GM23338 (cell line): ENCODE measurements at regions not wholly inside any gene's neighbourhood (a gene's known extent, or its start where the extent isn't known, plus 50 kb on each side); places are given as distances from the start of the nearest gene placed in this dataset.

Source experiments
- CREB1 ChIP-seq: fragments of 250-450 bp; sonication (Bioruptor Pico); IDR thresholded peaks from 2 replicates; pipeline ENCODE4 v1.5.0; 2020; ENCODE audit warnings: low read depth, mild to moderate bottlenecking, moderate library complexity
- CTCF ChIP-seq, 2 experiments: fragments of 200-600 bp in 1 of 2; sonication (generic) in 1 of 2; conservative IDR thresholded peaks; 2 replicates each; pipeline versions ENCODE4 v1.5.1 to v1.6.1; 2016 to 2017; ENCODE audit warnings: antibody characterized with exemption in 2 of 2, low read depth in 2 of 2, mild to moderate bottlenecking in 2 of 2, moderate library complexity in 1 of 2
- EZH2 ChIP-seq: fragments of 200-600 bp; sonication (generic); IDR thresholded peaks from one replicate; pipeline ENCODE4 v1.8.0; 2017; ENCODE audit warnings: antibody characterized with exemption, mild to moderate bottlenecking, low read depth; ENCODE audit not compliant: unreplicated experiment
- EZH2phosphoT487 ChIP-seq: fragments of 200-600 bp; sonication (generic); IDR thresholded peaks from one replicate; pipeline ENCODE4 v1.8.1; 2018; ENCODE audit warnings: antibody characterized with exemption; ENCODE audit not compliant: unreplicated experiment
- NANOG ChIP-seq: IDR thresholded peaks from 2 replicates; pipeline ENCODE4 v1.6.1; 2016; ENCODE audit warnings: antibody characterized with exemption, borderline replicate concordance
- POLR2AphosphoS5 ChIP-seq: IDR thresholded peaks from 2 replicates; pipeline ENCODE4 v1.6.1; 2016; ENCODE audit warnings: antibody characterized with exemption, low read depth
- TF ChIP-seq, protein P1 (sequence below): IDR thresholded peaks from one replicate; pipeline ENCODE4 v1.6.1; 2018; ENCODE audit warnings: antibody characterized with exemption; ENCODE audit not compliant: unreplicated experiment

- no peak for TF ChIP-seq EZH2
- peak; percentile 46 to 60 for TF ChIP-seq CTCF (conservative IDR thresholded peaks at IDR 0.05; ENCODE audit: low read depth in 2 of 2)
- TF ChIP-seq POLR2AphosphoS5 = no peak
- TF ChIP-seq, protein P1, sequence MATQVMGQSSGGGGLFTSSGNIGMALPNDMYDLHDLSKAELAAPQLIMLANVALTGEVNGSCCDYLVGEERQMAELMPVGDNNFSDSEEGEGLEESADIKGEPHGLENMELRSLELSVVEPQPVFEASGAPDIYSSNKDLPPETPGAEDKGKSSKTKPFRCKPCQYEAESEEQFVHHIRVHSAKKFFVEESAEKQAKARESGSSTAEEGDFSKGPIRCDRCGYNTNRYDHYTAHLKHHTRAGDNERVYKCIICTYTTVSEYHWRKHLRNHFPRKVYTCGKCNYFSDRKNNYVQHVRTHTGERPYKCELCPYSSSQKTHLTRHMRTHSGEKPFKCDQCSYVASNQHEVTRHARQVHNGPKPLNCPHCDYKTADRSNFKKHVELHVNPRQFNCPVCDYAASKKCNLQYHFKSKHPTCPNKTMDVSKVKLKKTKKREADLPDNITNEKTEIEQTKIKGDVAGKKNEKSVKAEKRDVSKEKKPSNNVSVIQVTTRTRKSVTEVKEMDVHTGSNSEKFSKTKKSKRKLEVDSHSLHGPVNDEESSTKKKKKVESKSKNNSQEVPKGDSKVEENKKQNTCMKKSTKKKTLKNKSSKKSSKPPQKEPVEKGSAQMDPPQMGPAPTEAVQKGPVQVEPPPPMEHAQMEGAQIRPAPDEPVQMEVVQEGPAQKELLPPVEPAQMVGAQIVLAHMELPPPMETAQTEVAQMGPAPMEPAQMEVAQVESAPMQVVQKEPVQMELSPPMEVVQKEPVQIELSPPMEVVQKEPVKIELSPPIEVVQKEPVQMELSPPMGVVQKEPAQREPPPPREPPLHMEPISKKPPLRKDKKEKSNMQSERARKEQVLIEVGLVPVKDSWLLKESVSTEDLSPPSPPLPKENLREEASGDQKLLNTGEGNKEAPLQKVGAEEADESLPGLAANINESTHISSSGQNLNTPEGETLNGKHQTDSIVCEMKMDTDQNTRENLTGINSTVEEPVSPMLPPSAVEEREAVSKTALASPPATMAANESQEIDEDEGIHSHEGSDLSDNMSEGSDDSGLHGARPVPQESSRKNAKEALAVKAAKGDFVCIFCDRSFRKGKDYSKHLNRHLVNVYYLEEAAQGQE = no peak
- TF ChIP-seq EZH2phosphoT487 = no peak
- no peak for TF ChIP-seq NANOG
- no peak for TF ChIP-seq CREB1 (CRISPR knock-in tag)
These were observed 172.8 kb upstream of the FSTL4 start for GRCh38 chr5:133785182-133785581.
